B cell (primary cell): ENCODE measurements at regions not wholly inside any gene's neighbourhood (a gene's known extent, or its start where the extent isn't known, plus 50 kb on each side); places are given as distances from the start of the nearest gene placed in this dataset.

Experiments used
- CTCF ChIP-seq: fragments of 200-600 bp; IDR thresholded peaks from one replicate; pipeline ENCODE4 v1.8.0; 2022; ENCODE audit warnings: antibody characterized with exemption, mild to moderate bottlenecking
- EZH2 ChIP-seq: IDR thresholded peaks from 2 replicates; pipeline ENCODE4 v1.6.1; 2012; ENCODE audit warnings: borderline replicate concordance, low read depth, mild to moderate bottlenecking, moderate library complexity, low read length; ENCODE audit not compliant: insufficient read depth, poor library complexity, severe bottlenecking

GRCh38 chr6:167564416-167565250 lies 239.7 kb downstream of the TTLL2 start:
- TF ChIP-seq CTCF (no peak), EZH2 (no peak)
